Uterus (tissue), 3 donors: ENCODE measurements at regions not wholly inside any gene's neighbourhood (a gene's known extent, or its start where the extent isn't known, plus 50 kb on each side); places are given as distances from the start of the nearest gene placed in this dataset.
"Not testable (repeated sequence)": the region's sequence is repeated elsewhere in the genome, so short reads cannot be mapped to it uniquely, and the experiment has no call there.

Experiments used
- DNase-seq, 2 donors: peaks; one replicate each; pipeline ENCODE4 v3.0.0-alpha.2; 2019 to 2020
- H3K27ac ChIP-seq, 2 donors: fragments of 200-600 bp; sonication (generic); 1 replicate in 1 of 2; 2 replicates in 1 of 2; pipeline ENCODE4 v1.5.1; 2016 to 2018
- H3K27me3 ChIP-seq, 2 donors: fragments of 200-600 bp; sonication (generic); one replicate each; pipeline ENCODE4 v1.5.1; 2018 to 2019; ENCODE audit warnings: control low read depth in 1 of 2
- H3K36me3 ChIP-seq, 2 donors: fragments of 200-600 bp; sonication (generic); one replicate each; pipeline ENCODE4 v1.5.1; 2019; ENCODE audit warnings: control low read depth in 1 of 2
- H3K4me1 ChIP-seq, 2 donors: fragments of 200-600 bp; sonication (generic); one replicate each; pipeline ENCODE4 v1.5.1; 2018 to 2019; ENCODE audit warnings: control low read depth in 1 of 2
- H3K4me3 ChIP-seq, 2 donors: fragments of 200-600 bp; sonication (generic); 1 replicate in 1 of 2; 2 replicates in 1 of 2; pipeline ENCODE4 v1.5.1; 2018 to 2019; ENCODE audit warnings: mild to moderate bottlenecking in 1 of 2
- H3K9me3 ChIP-seq, 2 donors: fragments of 200-600 bp; sonication (generic); one replicate each; pipeline ENCODE4 v1.5.1; 2019; ENCODE audit warnings: control low read depth in 1 of 2
- POLR2A ChIP-seq, 2 donors: fragments of 450-650 bp; IDR thresholded peaks; one replicate each; pipeline ENCODE4 v1.6.1; 2016; ENCODE audit warnings: antibody characterized with exemption in 2 of 2, mild to moderate bottlenecking in 1 of 2, moderate library complexity in 1 of 2
- intact Hi-C: fragments of 100-400 bp; cut with DNase I; formaldehyde crosslinking; loops from one replicate; pipeline ENCODE4 v1.15.1; 2023; ENCODE audit warnings: low total_unique reads
- TF ChIP-seq, protein P1 (sequence below), 4 experiments: fragments of 200-600 bp in 2 of 4; fragments of 450-650 bp in 2 of 4; sonication (generic) in 2 of 4; IDR thresholded peaks; one replicate each; pipeline ENCODE4 v1.5.1; 2016 to 2019; ENCODE audit warnings: antibody characterized with exemption in 4 of 4, mild to moderate bottlenecking in 2 of 4, moderate library complexity in 1 of 4
- donor health status: DM: yes; HTN: yes; CAD: no.

DNA sequence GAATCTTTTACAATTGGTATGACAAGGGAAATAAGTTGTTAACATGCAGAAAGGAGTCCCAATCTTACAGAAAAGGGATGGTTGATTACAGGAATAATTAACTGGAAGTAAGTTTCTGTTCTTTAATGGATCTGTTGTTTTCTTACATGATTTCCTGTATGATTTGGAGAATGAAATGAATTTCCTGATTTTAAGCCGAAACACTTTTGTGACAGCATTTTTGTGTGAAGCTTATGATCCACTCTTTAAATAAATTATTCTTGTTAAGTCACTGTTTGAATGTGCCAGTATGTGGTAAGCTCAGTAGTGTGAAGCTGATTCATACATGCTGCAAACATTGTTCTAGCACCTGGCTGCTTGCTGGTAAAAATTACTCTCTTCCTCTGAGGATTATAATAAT lies 516.2 kb downstream of the DCDC2C start:
- Histone ChIP-seq H3K27me3 (no peaks in the 10 kb centered on the region), H3K9me3 (no peaks in the 10 kb centered on the region), H3K36me3 (no peaks in the 10 kb centered on the region), H3K27ac (no peak overlapping the region), H3K4me1 (no peaks in the 10 kb centered on the region), H3K4me3 (no peak overlapping the region)
- no peak for DNase-seq
- no peak for TF ChIP-seq POLR2A (IDR thresholded peaks at IDR 0.05)
- TF ChIP-seq, protein P1, sequence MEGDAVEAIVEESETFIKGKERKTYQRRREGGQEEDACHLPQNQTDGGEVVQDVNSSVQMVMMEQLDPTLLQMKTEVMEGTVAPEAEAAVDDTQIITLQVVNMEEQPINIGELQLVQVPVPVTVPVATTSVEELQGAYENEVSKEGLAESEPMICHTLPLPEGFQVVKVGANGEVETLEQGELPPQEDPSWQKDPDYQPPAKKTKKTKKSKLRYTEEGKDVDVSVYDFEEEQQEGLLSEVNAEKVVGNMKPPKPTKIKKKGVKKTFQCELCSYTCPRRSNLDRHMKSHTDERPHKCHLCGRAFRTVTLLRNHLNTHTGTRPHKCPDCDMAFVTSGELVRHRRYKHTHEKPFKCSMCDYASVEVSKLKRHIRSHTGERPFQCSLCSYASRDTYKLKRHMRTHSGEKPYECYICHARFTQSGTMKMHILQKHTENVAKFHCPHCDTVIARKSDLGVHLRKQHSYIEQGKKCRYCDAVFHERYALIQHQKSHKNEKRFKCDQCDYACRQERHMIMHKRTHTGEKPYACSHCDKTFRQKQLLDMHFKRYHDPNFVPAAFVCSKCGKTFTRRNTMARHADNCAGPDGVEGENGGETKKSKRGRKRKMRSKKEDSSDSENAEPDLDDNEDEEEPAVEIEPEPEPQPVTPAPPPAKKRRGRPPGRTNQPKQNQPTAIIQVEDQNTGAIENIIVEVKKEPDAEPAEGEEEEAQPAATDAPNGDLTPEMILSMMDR (IDR thresholded peaks at IDR 0.05) = no peak
- intact Hi-C loops = no loop called here

- no peak for DNase-seq
- Histone ChIP-seq H3K4me1 (no peaks in the 10 kb centered on the region), H3K27ac (no peak overlapping the region), H3K36me3 (no peaks in the 10 kb centered on the region), H3K4me3 (no peak overlapping the region), H3K27me3 (no peaks in the 10 kb centered on the region), H3K9me3 (no peaks in the 10 kb centered on the region)
- no peak for TF ChIP-seq POLR2A (IDR thresholded peaks at IDR 0.05)
- TF ChIP-seq, protein P1 (IDR thresholded peaks at IDR 0.05) = no peak
- intact Hi-C loops = no loop called here
Measured at GRCh38 chr2:4221434-4221833, 518.1 kb downstream of the DCDC2C start.

DNA sequence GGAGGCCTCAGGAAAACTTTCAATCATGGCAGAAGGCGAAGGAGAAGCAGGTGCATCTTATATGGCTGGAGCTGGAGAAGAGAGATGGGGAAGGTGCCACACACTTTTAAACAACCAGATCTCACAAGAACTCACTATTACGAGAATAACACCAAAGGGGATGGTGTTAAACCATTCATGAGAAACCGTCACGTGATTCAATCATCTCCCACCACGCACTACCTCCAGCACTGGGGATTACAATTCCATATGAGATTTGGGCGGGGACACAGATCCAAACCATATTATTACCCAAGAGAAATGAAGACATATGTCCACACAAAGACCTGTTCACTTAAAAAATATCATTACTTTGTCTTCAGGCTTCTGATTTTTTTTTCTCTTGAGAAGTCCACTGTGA lies 518.5 kb downstream of the DCDC2C start:
- H3K27ac ChIP-seq = no peak overlapping the region
- H3K4me3 ChIP-seq = no peak overlapping the region
- no peaks in the 10 kb centered on the region for H3K27me3 ChIP-seq
- H3K4me1 ChIP-seq = no peaks in the 10 kb centered on the region
- no peak for DNase-seq
- H3K9me3 ChIP-seq = no peaks in the 10 kb centered on the region
- TF ChIP-seq, protein P1 (IDR thresholded peaks at IDR 0.05) = no peak
- no peak for TF ChIP-seq POLR2A (IDR thresholded peaks at IDR 0.05)
- H3K36me3 ChIP-seq = no peaks in the 10 kb centered on the region
- intact Hi-C loops = no loop called here

DNA sequence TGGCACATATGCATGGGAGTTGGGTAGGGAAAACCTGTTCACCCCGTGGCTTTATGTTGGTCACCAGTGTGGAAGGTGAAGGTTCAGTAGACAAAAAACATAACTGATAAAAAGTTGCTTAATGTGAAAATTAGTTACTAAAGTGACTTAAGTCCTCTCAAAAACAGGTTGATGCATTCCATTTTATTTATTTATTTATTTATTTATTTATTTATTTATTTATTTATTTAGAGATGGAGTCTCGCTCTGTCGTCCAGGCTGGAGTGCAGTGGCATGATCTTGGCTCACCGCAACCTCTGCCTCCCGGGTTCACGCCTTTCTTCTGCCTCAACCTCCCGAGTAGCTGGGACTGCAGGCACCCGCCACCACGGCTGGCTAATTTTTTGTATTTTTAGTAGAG lies 541.0 kb downstream of the DCDC2C start:
- H3K27me3 ChIP-seq, H3K27ac ChIP-seq, H3K4me1 ChIP-seq, DNase-seq, intact Hi-C loops, H3K36me3 ChIP-seq, H3K4me3 ChIP-seq, H3K9me3 ChIP-seq: not testable (repeated sequence)

DNA sequence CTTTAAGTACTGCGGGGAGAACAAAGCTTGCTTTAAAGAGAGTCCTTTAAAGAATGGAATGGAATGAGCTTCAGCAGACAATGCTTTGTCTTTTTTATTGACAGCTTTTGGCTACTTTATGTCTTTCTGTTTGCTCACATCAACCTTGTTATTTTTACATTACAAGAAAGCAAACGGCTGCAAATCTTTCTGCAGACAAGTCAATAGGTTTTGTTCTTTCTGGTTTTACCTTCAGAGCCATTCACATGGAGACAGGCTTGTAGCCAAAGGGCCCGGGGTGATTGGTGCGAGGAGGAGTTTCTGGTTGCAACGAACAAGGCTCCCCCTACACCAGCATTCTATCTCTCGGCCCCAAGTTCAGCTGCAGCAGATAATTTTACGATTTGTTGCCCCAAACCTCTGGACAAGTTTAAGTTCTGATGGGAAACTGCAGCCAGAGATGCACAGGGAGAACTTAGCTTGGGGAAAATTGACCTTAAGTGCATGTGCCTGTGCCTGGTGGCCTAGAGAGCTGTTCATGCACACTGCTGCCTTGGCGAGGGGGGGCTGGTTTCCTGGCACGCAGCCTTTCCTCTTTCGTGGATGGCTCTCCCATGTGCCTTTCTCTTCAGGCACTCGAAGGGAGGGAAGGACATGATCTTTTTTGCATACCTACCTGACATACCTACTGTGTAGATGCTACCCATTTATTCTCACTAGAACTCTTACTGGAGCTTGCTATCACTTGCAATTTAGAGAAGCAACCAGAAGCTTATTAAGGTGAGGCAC lies 543.2 kb downstream of the DCDC2C start:
- TF ChIP-seq, protein P1 (IDR thresholded peaks at IDR 0.05) = no peak
- no peak for TF ChIP-seq POLR2A (IDR thresholded peaks at IDR 0.05)
- no peaks in the 10 kb centered on the region for H3K9me3 ChIP-seq
- DNase-seq = no peak
- H3K27me3 ChIP-seq = no peaks in the 10 kb centered on the region
- no peak overlapping the region for H3K4me3 ChIP-seq
- intact Hi-C loops = no loop called here
- no peak overlapping the region for H3K27ac ChIP-seq
- H3K4me1 ChIP-seq = no peaks in the 10 kb centered on the region
- H3K36me3 ChIP-seq = no peaks in the 10 kb centered on the region

- H3K27me3 ChIP-seq = no peaks in the 10 kb centered on the region
- H3K27ac ChIP-seq = no peak overlapping the region
- no peaks in the 10 kb centered on the region for H3K36me3 ChIP-seq
- H3K9me3 ChIP-seq = no peaks in the 10 kb centered on the region
- intact Hi-C loops = no loop called here
- no peak for TF ChIP-seq POLR2A (IDR thresholded peaks at IDR 0.05)
- TF ChIP-seq, protein P1 (IDR thresholded peaks at IDR 0.05) = no peak
- no peak overlapping the region for H3K4me3 ChIP-seq
- DNase-seq = no peak
- H3K4me1 ChIP-seq = no peaks in the 10 kb centered on the region
Measured at GRCh38 chr2:4247791-4248190, 544.4 kb downstream of the DCDC2C start.
